OCI-LY7 (cell line): ENCODE measurements at regions not wholly inside any gene's neighbourhood (a gene's known extent, or its start where the extent isn't known, plus 50 kb on each side); places are given as distances from the start of the nearest gene placed in this dataset.

ENCODE experiments used
- EZH2phosphoT487 ChIP-seq: fragments of 200-600 bp; sonication (generic); IDR thresholded peaks from 2 replicates; pipeline ENCODE4 v1.6.1; 2018; ENCODE audit warnings: low read depth, borderline replicate concordance, mild to moderate bottlenecking, mixed run types, antibody characterized with exemption, low read length, moderate library complexity, mixed read lengths
- TF ChIP-seq, protein P1 (sequence below): fragments of 200-600 bp; sonication (generic); conservative IDR thresholded peaks from 2 replicates; pipeline ENCODE4 v1.5.1; 2014; ENCODE audit warnings: mild to moderate bottlenecking, antibody characterized with exemption, low read length, moderate library complexity, mixed read lengths

DNA sequence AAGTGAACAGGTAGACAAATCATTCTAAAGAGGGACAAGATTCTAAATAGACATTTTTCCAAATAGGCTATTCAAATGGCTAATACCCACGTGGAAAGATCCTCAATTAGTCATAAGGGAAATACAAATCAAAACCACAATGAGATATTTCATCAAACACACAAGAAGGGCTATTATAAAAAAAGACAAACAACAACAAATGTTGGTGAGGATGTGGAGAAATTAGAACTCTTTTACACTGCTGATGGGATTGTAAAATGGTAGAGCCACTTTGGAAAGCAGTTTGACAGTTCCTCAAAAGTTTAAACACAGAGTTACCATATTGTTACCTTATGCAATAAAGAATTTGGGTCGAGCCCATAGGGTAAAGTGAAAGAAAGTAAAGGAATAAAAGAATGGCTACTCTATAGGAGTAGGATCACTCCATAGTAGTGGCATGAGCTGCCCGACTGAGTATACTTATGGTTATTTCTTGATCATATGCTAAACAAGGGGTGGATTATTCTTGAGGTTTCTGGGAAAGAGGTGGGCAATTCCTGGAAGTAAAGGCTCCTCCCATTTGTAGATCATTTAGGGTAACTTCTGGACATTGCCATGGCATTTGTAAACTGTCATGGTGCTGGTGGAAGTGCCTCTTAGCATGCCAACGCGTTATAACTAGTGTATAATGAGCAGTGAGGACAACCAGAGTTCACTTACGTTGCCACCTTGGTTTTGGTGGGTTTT lies 58.9 kb upstream of the FAM9C start:
- TF ChIP-seq, protein P1, sequence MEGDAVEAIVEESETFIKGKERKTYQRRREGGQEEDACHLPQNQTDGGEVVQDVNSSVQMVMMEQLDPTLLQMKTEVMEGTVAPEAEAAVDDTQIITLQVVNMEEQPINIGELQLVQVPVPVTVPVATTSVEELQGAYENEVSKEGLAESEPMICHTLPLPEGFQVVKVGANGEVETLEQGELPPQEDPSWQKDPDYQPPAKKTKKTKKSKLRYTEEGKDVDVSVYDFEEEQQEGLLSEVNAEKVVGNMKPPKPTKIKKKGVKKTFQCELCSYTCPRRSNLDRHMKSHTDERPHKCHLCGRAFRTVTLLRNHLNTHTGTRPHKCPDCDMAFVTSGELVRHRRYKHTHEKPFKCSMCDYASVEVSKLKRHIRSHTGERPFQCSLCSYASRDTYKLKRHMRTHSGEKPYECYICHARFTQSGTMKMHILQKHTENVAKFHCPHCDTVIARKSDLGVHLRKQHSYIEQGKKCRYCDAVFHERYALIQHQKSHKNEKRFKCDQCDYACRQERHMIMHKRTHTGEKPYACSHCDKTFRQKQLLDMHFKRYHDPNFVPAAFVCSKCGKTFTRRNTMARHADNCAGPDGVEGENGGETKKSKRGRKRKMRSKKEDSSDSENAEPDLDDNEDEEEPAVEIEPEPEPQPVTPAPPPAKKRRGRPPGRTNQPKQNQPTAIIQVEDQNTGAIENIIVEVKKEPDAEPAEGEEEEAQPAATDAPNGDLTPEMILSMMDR: no peak
- TF ChIP-seq EZH2phosphoT487: no peak
